GM04503 (cell line): ENCODE measurements at regions not wholly inside any gene's neighbourhood (a gene's known extent, or its start where the extent isn't known, plus 50 kb on each side); places are given as distances from the start of the nearest gene placed in this dataset.
"Not testable (repeated sequence)": the region's sequence is repeated elsewhere in the genome, so short reads cannot be mapped to it uniquely, and the experiment has no call there.

Experiments used
- DNase-seq: peaks from one replicate; pipeline ENCODE4 v3.0.0-alpha.2; 2012; ENCODE audit warnings: low read depth

DNA sequence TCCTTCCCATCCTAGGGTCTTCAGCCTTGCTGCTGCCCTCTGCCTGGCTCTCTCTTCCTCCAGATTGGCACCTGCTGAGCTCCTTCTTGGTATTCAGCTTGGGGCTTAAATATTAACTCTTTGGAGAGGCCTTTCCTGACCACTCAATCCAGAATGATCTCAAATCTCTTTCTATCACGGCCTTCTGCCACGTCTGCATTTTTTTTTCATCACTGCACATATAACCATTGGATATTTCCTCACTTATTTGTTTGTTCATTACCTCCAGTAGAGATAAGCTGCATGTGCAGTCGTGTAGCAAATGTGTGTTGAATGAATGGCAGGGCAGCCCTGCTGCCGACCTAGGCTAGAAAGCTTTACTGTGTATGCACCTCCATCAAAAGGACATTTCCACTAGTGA, 51.6 kb upstream of the MPP7 start:
- no peak for DNase-seq

DNA sequence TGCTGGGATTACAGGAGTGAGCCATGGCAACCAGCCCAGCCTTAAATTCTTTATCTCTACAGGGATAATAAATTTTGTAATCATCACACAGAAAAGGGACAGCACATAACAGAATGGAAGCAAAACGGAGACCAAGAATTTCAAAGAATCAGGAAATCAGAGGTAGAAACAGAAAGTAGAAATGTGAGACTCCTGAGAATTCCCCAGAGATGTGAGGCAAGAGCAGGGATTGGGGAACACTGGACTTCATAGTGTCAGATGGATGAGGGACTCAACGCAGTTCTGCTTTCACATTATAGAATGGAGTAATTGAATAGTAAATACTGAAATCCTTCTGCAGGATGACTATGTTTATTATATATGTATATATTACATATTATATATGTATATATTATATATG, 52.5 kb upstream of the MPP7 start:
- DNase-seq: no peak

DNA sequence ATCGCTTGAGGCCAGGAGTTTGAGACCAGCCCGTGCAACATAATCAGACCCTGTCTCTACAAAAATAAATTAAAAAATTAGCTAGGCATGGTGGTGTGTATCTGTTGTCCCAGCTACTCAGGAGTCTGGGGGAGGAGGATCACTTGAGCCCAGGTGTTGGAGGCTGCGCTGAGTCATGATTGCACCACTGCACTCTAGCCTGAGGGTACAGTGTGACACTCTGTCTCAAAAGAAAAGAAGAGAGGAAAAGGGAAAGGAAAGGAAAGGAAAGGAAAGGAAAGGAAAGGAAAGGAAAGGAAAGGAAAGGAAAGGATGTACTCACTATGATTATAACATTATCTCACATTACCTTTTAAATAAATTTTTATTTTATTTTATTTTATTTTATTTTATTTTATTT, 56.5 kb upstream of the MPP7 start:
- no peak for DNase-seq

DNA sequence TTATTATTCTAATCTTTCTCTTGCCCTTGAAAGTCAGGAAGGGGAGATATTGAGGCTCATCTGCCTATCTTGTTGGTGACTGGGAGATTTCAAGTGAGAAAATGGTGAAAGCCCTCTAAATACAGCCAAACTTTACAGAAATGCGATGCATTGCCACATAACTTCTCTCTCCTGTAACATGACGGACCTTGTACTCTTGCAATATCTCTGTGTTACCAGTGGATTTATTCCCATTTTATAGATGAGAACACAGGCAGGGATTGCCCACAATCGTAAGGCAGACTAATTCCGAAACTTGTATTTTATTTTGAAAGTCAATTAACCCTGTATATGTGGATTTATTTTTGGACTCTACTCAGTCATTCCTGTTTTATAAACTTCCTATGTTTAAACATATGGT, 57.3 kb upstream of the MPP7 start:
- no peak for DNase-seq

DNA sequence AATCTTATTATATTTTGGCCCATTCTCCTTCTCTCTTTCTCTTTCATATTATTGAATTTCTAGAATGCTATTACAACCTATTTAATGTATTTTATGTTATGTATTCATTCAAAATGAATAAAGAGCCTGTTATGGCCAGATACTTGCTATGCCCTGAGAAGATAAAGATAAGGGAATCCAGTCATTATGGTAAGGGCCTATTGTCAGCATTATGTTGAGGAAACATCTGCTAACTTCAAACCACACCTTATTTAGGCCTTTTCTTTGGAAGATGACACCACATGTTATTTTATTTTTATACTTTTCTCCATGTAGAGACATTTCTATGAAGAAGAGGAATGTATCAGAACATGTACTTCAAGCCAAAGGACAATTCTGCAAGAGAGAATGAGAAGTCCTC, 60.5 kb upstream of the MPP7 start:
- DNase-seq: no peak

DNA sequence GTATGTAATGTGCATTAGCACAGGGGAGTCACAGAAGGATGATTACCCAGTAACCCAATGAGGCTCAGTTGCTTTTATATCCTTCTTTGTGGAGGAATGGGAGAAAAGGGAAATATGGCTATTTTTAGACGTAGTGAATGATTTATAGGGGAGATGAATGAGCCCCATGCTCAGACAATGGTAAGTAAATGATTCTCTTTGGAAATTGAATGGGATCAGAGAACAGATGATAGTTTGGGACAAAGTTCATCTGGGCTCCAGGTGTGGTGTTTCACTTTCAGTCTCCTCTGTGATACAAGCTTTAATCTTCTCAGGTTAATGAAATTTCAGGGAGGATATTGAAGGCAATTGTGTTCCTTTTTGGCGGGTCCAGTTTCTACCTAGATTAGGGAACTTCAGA, 63.0 kb upstream of the MPP7 start:
- no peak for DNase-seq

DNA sequence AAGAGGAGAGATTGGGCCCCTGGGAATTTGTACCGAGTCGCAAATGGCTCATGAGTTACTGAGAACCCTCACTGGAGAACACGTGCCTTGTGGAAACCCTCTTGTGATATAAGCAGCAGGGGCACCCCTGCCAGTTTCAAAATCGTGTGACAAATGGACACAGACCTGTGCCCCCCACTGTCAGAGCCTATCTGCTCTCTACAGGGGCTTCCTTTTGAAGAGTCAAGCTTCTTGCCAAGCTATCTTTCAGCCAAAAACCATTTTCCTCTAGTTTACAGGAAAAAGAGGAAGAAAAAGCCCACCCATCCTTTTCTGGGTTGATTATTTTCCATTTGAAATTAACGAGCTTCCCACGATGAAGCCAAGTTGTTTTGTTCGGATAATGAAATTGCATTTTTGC, 64.1 kb upstream of the MPP7 start:
- no peak for DNase-seq

DNA sequence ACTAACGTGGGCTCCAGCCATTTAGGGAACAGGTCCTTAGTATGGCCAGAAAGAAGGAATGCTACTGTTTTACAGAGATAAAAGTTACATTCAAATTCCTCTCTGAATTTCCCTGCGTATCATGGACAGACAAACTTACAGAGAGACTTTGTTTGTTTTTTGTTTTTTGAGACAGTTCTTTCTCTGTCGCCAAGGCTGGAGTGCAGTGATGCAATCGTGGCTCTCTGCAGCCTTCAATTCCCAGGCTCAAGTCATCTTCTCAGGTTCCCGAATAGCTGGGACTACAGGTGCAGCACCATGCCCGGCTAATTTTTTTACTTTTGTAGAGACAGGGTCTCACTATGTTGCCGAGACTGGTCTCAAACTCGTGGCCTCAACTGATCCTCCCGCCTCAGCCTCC, 64.5 kb upstream of the MPP7 start:
- DNase-seq: no peak

DNA sequence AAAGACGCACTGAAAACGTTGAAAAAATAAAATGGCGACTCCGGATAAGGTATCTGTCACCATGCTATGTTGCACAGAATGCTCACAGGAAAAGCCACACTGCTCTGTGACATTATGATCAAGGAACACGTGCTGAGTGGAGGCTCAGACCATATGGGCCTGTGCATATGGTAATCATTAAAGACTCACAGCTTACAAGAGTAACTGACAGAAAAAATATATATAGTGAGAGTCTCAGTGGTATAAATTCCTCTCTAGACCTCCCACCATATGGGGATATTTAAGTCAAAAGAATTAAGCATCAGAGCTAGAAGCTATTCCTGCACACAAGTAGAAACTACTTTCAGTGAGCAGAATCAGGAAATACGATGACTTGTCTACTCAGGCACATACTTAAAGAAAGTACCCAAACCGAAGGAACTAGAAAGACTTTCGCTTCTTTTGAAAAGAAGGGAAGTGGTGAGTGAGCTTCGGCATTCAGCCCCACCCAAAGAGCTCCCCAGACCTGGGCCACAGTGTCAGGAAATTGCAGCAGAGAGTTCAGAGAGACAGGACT, 65.1 kb upstream of the MPP7 start:
- no peak for DNase-seq

DNA sequence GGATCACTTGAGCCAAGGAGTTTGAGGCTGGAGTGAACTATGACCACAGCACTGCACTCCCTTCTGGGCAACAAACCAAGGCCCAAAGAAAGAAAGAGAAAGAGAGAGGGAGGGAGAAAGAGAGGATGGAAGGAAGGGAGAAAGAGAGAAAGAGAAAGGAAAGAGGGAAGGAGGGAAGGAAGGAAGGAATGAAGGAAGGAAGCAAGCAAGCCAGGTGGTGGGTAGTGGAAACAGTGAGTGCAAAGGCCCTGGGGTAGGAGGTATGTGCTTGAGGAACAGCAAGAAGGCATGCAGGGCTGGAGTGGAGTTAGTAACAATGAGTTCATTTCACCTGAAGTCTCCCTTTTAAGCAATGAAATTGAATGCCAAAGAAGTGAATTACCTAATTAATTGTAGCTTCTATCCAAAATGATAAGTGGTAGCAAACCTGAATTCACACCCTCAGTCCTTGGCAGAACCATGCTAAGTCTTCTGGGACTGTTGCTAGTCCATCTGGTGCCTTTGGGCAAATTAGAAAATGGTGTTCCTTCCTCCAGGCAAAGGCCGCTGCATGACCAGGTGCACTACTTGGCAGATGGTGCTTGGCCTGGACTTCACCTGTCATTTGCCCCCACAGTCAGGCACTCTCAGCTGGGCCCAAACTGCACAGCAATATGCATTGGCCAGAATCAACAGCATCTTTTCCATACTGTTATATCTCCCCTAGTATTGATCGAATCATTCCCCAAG, 67.4 kb upstream of the MPP7 start:
- DNase-seq: no peak

DNA sequence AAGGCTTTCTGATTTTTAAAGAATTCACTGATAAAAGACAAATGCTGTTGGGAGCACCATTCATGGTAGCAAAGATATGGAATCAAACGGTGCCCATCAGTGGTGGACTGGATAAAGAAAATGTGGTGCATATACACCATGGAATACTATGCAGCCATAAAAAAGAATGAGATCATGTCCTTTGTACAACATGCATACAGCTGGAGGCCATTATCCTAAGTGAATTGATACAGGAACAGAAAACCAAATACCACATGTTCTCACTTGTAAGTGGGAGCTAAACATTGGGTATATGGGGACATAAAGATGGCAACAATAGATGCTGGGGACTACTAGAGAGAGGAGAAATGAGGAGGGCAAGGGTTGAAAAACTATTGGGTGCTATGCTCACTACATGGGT, 68.8 kb upstream of the MPP7 start:
- not testable (repeated sequence) for DNase-seq

DNA sequence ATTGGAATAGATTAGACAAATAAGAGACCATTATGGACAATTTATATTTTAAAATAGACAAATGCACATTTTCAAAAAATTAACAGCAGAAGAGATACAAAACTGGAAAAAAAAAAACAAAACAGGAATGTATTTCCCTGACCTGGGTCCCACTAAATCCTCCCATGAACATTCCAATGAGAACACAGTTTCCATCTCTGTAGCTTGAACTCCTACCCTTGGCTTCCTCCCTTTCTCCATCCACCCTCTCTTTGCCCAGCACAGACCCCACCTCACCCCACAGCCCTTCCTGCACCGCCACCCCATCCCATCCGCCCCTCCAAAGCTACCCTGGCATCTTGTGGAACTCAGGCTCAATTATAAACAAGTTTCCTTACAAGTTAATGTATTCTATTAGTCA, 71.2 kb upstream of the MPP7 start:
- no peak for DNase-seq

DNA sequence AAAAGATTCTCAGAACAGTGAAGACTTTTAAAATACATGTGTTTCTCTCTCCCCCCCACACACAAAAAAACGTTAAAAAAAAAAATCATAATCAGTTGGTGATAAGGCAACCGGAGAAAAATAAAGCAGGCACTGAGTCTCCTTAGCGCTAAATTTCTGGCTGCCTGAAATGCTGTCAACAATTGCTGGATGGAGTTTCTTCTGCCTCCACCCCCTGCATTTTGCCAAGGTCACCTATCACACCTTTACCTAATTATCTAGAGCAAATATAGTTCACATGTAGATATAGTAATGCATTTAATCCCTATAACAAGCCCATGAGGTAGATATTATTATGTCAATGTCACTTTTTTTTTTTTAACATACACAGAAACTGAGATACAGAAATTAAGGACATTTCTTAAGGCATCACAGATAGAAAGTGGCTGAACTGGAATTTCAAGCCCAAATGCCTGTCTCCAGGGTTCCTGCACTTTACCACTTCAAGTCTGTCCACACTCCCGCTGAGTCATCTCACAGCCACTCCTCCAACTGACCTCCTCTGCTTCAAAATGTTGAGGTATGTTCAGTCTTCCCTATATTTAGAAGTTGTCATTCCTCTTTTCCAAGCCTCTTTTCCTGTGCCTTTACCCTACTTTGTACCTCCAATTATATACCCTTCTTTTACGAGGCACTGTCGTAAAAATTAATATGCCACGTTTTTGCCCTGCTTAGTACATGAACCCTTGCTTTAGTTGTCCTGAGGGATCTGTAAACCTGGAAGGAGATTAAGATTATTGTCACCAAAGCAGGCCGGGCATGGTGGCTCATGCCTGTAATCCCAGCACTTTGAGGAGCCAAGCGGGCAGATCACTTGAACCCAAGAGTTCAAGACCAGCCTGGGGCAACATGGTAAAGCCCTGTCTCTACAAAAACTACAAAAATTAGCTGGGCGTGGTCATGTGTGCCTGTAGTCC, 72.8 kb upstream of the MPP7 start:
- DNase-seq: peak; percentile 6

DNA sequence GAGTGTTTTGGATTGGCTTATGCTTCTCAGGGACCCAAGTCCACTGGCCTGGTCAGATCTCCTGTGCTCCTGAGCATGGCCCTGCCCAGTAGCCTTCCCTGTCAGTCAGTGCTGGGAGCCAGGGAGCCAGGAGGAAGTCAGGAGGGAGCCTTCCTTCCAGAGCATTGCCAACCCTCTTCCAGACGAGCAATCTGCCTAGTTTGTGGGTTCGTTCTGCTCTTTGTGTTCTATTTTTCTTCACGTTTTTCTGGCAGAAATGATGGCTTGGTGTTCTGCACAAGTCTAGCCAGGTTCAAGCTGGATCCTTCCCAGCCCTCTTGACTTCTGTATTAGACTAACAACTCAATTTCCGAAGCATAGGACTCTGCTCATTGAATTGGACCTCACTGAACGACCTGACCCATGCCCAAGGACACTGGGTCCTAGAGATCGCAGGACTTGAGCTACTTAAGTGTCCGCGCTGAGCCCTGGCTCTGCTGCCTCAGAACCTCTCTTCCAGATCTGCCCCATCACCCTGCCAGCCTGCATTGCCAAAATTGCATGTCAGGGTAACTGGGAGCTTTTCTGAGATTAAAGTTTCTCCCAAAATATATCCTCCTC, 76.2 kb upstream of the MPP7 start:
- DNase-seq: no peak

DNA sequence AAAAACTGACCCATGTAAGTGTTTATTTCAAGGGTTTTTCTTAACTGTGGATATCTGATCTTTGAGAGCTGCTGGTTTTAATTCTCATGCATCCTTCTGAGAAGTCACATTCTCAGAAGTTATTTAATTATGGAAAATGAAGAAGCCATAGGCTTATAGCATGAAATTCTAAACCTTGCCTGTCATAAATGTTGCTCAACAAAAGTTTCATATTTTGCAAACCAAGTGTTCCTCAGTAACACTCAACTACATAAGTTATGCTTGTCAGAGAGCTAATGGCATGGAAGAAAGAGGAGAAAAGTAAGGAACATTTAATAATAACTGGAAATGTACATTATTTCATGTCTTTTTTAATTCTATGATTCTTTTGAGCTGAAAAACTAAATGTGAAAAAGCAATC, 78.6 kb upstream of the MPP7 start:
- no peak for DNase-seq

DNA sequence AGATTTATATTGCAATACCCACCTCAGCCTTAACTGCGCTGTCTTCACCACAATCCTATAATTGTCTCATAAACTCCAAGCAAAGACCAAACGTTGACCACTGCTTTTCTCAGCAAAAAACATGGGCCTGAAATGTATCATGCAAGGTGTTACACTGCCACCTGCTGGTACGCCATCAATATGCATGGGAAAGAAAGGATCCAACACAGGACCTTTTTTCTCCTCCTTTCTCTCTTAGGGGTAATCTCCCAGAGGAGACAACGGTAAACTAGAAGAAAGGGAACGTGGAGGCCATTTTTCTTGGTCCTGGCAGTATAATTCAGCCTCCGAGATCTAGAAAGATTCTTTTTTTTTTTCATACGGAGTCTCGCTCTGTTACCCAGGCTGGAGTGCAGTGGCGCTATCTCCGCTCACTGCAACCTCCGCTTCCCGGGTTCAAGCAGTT, 79.1 kb upstream of the MPP7 start:
- DNase-seq: peak; percentile 45

DNA sequence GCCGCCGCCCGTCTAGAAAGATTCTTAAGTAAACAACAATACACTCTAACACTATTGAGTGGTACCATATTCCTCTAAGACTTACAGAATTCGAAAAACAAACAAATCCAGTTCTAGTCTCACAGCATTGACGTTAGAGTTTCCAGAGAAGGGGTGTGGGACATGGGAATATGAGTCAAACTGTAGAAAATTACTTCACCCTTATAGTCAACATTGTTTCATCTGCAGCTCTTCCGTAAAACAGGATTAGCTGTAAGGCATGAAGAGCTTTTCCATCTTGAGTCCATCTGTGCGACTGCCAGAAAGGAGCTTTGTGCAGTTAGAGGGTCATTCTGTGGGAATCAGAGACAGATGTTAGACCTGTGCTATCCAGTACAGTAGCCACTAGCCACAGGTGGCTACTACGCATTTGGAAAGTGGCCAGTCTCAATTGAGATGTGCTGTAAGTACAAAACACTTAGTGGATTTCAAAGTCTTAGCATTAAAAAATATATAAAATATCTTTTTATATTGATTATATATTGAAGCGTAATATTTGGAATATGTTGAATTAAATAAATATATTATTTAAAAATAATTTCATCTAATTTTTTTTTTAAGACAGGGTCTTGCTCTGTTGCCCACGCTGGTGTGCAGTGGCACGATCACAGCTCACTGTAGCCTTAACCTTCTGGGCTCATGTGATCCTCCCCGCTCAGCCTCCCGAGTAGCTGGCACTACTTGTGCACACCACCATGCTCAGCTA, 79.8 kb upstream of the MPP7 start:
- peak; percentile 26 for DNase-seq

DNA sequence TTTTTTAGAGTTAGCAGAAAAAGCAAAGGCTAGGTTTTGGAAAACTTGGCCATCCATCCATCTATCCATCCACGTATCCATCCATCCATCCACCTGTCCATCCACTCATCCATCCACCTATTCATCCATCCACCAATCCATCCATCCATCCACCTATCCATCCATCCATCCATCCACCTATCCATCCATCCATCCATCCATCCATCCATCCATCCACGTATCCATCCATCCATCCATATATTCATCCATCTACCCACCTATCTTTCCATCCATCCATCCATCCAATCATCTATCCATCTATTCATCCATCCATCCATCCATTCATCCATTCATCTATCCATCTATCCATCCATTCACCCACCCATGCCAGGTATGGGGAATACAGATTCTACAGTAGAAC, 81.7 kb upstream of the MPP7 start:
- no peak for DNase-seq

DNA sequence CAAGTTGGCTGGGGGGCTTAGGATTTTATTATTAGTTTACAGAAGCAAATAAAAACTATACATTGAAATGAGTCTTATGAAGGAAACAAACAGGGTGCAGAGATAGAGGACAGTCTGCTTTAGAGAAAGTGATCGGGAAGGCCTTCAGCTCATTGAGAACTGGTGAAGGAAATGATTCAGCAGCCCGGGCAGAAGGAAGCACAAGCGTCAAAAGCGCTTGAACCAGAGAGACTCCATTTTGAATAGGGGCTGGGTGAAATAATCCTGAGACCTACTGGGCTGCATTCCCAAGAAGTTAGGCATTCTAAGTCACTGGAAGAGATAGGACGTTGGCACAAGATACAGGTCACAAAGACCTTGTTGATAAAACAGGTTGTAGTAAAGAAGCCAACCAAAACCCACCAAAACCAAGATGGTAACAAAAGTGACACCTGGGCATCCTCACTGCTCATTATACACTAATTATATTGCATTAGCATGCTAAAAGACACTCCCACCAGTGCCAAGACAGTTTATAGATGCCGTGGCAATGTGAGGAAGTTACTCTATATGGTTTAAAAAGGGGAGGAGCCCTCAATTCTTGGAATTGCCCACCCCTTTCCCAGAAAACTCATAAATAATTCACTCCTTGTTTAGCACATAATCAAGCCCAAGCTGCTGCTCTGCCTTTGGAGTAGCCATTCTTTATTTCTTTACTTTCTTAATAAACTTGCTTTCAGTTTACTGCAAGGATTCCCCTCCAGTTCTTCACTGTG, 83.1 kb upstream of the MPP7 start:
- DNase-seq: no peak

DNA sequence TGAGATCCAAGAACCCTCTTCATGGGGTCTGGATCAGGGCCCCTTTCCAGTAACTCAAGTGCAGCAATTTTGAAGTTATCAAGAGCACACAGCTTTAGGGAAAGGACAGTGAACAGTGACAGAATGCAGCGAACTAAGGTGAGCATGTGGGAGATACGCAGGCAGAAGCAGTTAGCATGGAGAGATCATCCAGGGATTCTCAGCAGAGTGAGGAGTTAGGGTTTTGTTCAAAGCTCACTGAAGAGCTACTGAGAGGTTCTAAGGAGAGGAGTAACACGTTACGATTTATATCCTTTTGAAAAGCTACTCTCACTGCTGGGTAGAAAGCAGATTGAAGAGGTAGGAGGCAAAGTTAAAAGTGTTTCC, 83.6 kb upstream of the MPP7 start:
- no peak for DNase-seq

DNA sequence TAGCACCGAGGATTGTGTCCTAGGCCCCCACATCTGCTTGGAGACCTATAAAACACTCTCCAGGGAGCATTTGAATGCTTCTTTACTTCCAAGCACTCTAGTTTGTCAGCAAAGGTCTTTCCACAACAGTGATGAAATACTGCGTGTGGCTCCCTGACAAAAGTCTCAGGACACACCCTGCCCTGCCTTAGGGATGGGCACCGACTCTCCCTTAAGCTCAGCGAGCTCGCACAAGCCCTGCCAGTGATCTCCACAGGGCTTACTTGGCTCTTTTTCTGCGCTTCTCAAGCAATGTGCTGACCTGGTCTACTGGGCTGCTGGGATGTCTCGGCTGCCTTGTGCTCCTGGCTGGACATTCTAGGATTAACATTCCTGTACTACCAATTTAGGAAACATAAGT, 84.3 kb upstream of the MPP7 start:
- DNase-seq: no peak
